Peyer's patch (tissue), 4 donors: ENCODE measurements at regions not wholly inside any gene's neighbourhood (a gene's known extent, or its start where the extent isn't known, plus 50 kb on each side); places are given as distances from the start of the nearest gene placed in this dataset.

Experiments
- DNase-seq, 3 donors: peaks; one replicate each; pipeline ENCODE4 v3.0.0-alpha.2; 2017 to 2019
- H3K27ac ChIP-seq, 4 donors: fragments of 200-600 bp; sonication (generic); one replicate each; pipeline ENCODE4 v1.5.1; 2016 to 2019
- H3K27me3 ChIP-seq, 2 donors: fragments of 200-600 bp; sonication (generic); one replicate each; pipeline ENCODE4 v1.5.1; 2019
- H3K36me3 ChIP-seq, 3 donors: fragments of 200-600 bp; sonication (generic); one replicate each; pipeline ENCODE4 v1.5.1; 2016 to 2019
- H3K4me1 ChIP-seq, 4 donors: fragments of 200-600 bp; sonication (generic); one replicate each; pipeline ENCODE4 v1.5.1; 2016 to 2019
- H3K4me3 ChIP-seq, 4 donors: fragments of 200-600 bp; sonication (generic); 1 replicate in 3 of 4; 2 replicates in 1 of 4; pipeline ENCODE4 v1.5.1; 2016 to 2019; ENCODE audit warnings: mild to moderate bottlenecking in 1 of 4
- H3K9me3 ChIP-seq, 4 donors: fragments of 200-600 bp; sonication (generic); one replicate each; pipeline ENCODE4 v1.5.1; 2016 to 2019; ENCODE audit warnings: mild to moderate bottlenecking in 1 of 4
- CTCF ChIP-seq, 6 experiments: fragments of 450-650 bp in 4 of 6; fragments of 200-600 bp in 2 of 6; sonication (generic) in 1 of 6; IDR thresholded peaks; one replicate each; pipeline ENCODE4 v1.5.1; 2017 to 2019; ENCODE audit warnings: antibody characterized with exemption in 6 of 6, mild to moderate bottlenecking in 3 of 6, moderate library complexity in 1 of 6
- POLR2A ChIP-seq, 2 donors: fragments of 450-650 bp; IDR thresholded peaks; one replicate each; pipeline ENCODE4 v1.5.1; 2017; ENCODE audit warnings: antibody characterized with exemption in 2 of 2, mild to moderate bottlenecking in 2 of 2, moderate library complexity in 2 of 2

- TF ChIP-seq CTCF (IDR thresholded peaks at IDR 0.05) (no peak), POLR2A (IDR thresholded peaks at IDR 0.05) (no peak)
- Histone ChIP-seq H3K4me1 (no peaks in the 10 kb centered on the region), H3K9me3 (no peaks in the 10 kb centered on the region), H3K36me3 (no peaks in the 10 kb centered on the region), H3K4me3 (no peak overlapping the region), H3K27me3 (no peaks in the 10 kb centered on the region), H3K27ac (no peak overlapping the region)
- DNase-seq = no peak
Measured at GRCh38 chr7:91512958-91513357, 248.7 kb downstream of the FZD1 start.

GRCh38 chr7:91514591-91514990 is 250.4 kb downstream of the FZD1 start:
- Histone ChIP-seq H3K9me3 (no peaks in the 10 kb centered on the region), H3K27me3 (no peaks in the 10 kb centered on the region), H3K4me1 (no peaks in the 10 kb centered on the region), H3K36me3 (no peaks in the 10 kb centered on the region), H3K27ac (no peak overlapping the region), H3K4me3 (no peak overlapping the region)
- no peak for TF ChIP-seq CTCF (IDR thresholded peaks at IDR 0.05)
- no peak for TF ChIP-seq POLR2A (IDR thresholded peaks at IDR 0.05)
- no peak for DNase-seq

GRCh38 chr7:91515961-91516360 is 251.7 kb downstream of the FZD1 start:
- Histone ChIP-seq H3K27me3 (no peaks in the 10 kb centered on the region), H3K4me3 (no peak overlapping the region), H3K9me3 (no peaks in the 10 kb centered on the region), H3K36me3 (no peaks in the 10 kb centered on the region), H3K27ac (no peak overlapping the region), H3K4me1 (no peaks in the 10 kb centered on the region)
- DNase-seq = no peak
- TF ChIP-seq POLR2A (IDR thresholded peaks at IDR 0.05) (no peak), CTCF (IDR thresholded peaks at IDR 0.05) (no peak)

- DNase-seq = no peak
- Histone ChIP-seq H3K9me3 (no peaks in the 10 kb centered on the region), H3K4me3 (no peak overlapping the region), H3K27ac (no peak overlapping the region), H3K36me3 (no peaks in the 10 kb centered on the region), H3K27me3 (no peaks in the 10 kb centered on the region), H3K4me1 (no peaks in the 10 kb centered on the region)
- TF ChIP-seq CTCF (IDR thresholded peaks at IDR 0.05) = no peak
- TF ChIP-seq POLR2A (IDR thresholded peaks at IDR 0.05) = no peak
Measured at GRCh38 chr7:91517201-91517785, 253.1 kb downstream of the FZD1 start.

GRCh38 chr7:91518058-91518457 is 253.8 kb downstream of the FZD1 start:
- no peak overlapping the region for H3K4me3 ChIP-seq
- H3K27me3 ChIP-seq = no peaks in the 10 kb centered on the region
- H3K9me3 ChIP-seq = no peaks in the 10 kb centered on the region
- DNase-seq = no peak
- H3K36me3 ChIP-seq = no peaks in the 10 kb centered on the region
- H3K27ac ChIP-seq = no peak overlapping the region
- no peak for TF ChIP-seq CTCF (IDR thresholded peaks at IDR 0.05)
- TF ChIP-seq POLR2A (IDR thresholded peaks at IDR 0.05) = no peak
- no peaks in the 10 kb centered on the region for H3K4me1 ChIP-seq
